H9 (cell line): ENCODE measurements at regions not wholly inside any gene's neighbourhood (a gene's known extent, or its start where the extent isn't known, plus 50 kb on each side); places are given as distances from the start of the nearest gene placed in this dataset.

ENCODE experiments used
- DNase-seq: peaks from one replicate; pipeline ENCODE4 v3.0.0-alpha.2; 2017
- H2AFZ ChIP-seq: one replicate; pipeline ENCODE4 v1.6.1; 2013; ENCODE audit warnings: mild to moderate bottlenecking, low read length, control low read depth, moderate library complexity
- H2AK5ac ChIP-seq: 2 replicates; pipeline ENCODE4 v1.6.1; 2013; ENCODE audit warnings: low read length, control low read depth, mixed read lengths; ENCODE audit not compliant: insufficient read length
- H2BK120ac ChIP-seq: one replicate; pipeline ENCODE4 v1.6.1; 2013; ENCODE audit warnings: low read depth, mild to moderate bottlenecking, low read length, control low read depth, inconsistent platforms; ENCODE audit not compliant: poor library complexity, severe bottlenecking
- H2BK12ac ChIP-seq: 2 replicates; pipeline ENCODE4 v1.6.1; 2013; ENCODE audit warnings: low read length, control low read depth, mixed read lengths, low read depth; ENCODE audit not compliant: insufficient read length
- H2BK15ac ChIP-seq: 2 replicates; pipeline ENCODE4 v1.6.1; 2013; ENCODE audit warnings: low read depth, low read length, control low read depth
- H2BK20ac ChIP-seq: one replicate; pipeline ENCODE4 v1.6.1; 2013; ENCODE audit warnings: low read depth, mild to moderate bottlenecking, low read length, control low read depth, inconsistent platforms; ENCODE audit not compliant: poor library complexity, severe bottlenecking
- H2BK5ac ChIP-seq: 2 replicates; pipeline ENCODE4 v1.6.1; 2013; ENCODE audit warnings: low read length, control low read depth, mixed read lengths; ENCODE audit not compliant: insufficient read length
- H3K14ac ChIP-seq: 2 replicates; pipeline ENCODE4 v1.6.1; 2013; ENCODE audit warnings: low read length, control low read depth; ENCODE audit not compliant: insufficient read depth
- H3K18ac ChIP-seq: 2 replicates; pipeline ENCODE4 v1.6.1; 2013; ENCODE audit warnings: low read depth, mild to moderate bottlenecking, mixed read lengths, low read length, control low read depth; ENCODE audit not compliant: insufficient read length
- H3K23ac ChIP-seq: 2 replicates; pipeline ENCODE4 v1.6.1; 2013; ENCODE audit warnings: low read length, control low read depth, mixed read lengths, low read depth; ENCODE audit not compliant: insufficient read length
- H3K23me2 ChIP-seq: 2 replicates; pipeline ENCODE4 v1.6.1; 2013; ENCODE audit warnings: low read depth, mild to moderate bottlenecking, mixed read lengths, low read length, control low read depth; ENCODE audit not compliant: insufficient read length, poor library complexity, severe bottlenecking
- H3K27ac ChIP-seq: 2 replicates; pipeline ENCODE4 v1.5.1; 2013; ENCODE audit warnings: low read length, control low read depth, mixed read lengths, low read depth; ENCODE audit not compliant: insufficient read length
- H3K27me3 ChIP-seq: 2 replicates; pipeline ENCODE4 v1.6.1; 2013; ENCODE audit warnings: low read length, control low read depth, inconsistent platforms; ENCODE audit not compliant: insufficient read depth
- H3K4ac ChIP-seq: 2 replicates; pipeline ENCODE4 v1.6.1; 2013; ENCODE audit warnings: low read depth, mild to moderate bottlenecking, control low read depth, inconsistent platforms, low read length, moderate library complexity
- H3K4me1 ChIP-seq: 2 replicates; pipeline ENCODE4 v1.6.1; 2013; ENCODE audit warnings: low read length, control low read depth, inconsistent platforms; ENCODE audit not compliant: insufficient read depth
- H3K4me2 ChIP-seq: 2 replicates; pipeline ENCODE4 v1.6.1; 2013; ENCODE audit warnings: low read length, control low read depth, mixed read lengths; ENCODE audit not compliant: insufficient read length, insufficient read depth
- H3K56ac ChIP-seq: 2 replicates; pipeline ENCODE4 v1.6.1; 2013; ENCODE audit warnings: low read depth, mild to moderate bottlenecking, mixed read lengths, low read length, control low read depth; ENCODE audit not compliant: insufficient read length
- H3K79me1 ChIP-seq: 2 replicates; pipeline ENCODE4 v1.6.1; 2013; ENCODE audit warnings: low read depth, mild to moderate bottlenecking, moderate library complexity, low read length, control low read depth, inconsistent platforms; ENCODE audit not compliant: insufficient read depth, poor library complexity, severe bottlenecking
- H3K79me2 ChIP-seq: 2 replicates; pipeline ENCODE4 v1.6.1; 2013; ENCODE audit warnings: low read length, control low read depth, inconsistent platforms; ENCODE audit not compliant: insufficient read depth
- H3K9ac ChIP-seq: 2 replicates; pipeline ENCODE4 v1.6.1; 2013; ENCODE audit warnings: low read length, control low read depth, mixed read lengths; ENCODE audit not compliant: insufficient read length; ENCODE audit errors: extremely low read depth
- H3K9me3 ChIP-seq: one replicate; pipeline ENCODE4 v1.6.1; 2013; ENCODE audit warnings: low read depth, low read length, inconsistent platforms; ENCODE audit not compliant: control insufficient read depth
- H3T11ph ChIP-seq: one replicate; pipeline ENCODE4 v1.6.1; 2013; ENCODE audit warnings: mild to moderate bottlenecking, low read length, control low read depth, inconsistent platforms
- H4K20me1 ChIP-seq: one replicate; pipeline ENCODE4 v1.6.1; 2013; ENCODE audit not compliant: control insufficient read depth, insufficient read length, insufficient read depth
- H4K5ac ChIP-seq: 2 replicates; pipeline ENCODE4 v1.6.1; 2013; ENCODE audit warnings: low read depth, mild to moderate bottlenecking, mixed read lengths, low read length, control low read depth; ENCODE audit not compliant: insufficient read length
- H4K8ac ChIP-seq: replicated peaks from 2 replicates; pipeline ENCODE4 v1.6.1; 2013; ENCODE audit warnings: low read length, control low read depth, mixed read lengths, low read depth; ENCODE audit not compliant: insufficient read length
- H4K91ac ChIP-seq: 2 replicates; pipeline ENCODE4 v1.6.1; 2013; ENCODE audit warnings: low read depth, mild to moderate bottlenecking, moderate library complexity, mixed read lengths, low read length, control low read depth; ENCODE audit not compliant: insufficient read length
- H3K27ac Mint-ChIP-seq, 3 experiments: 2 replicates in 2 of 3; 3 replicates in 1 of 3; pipeline ENCODE4 v1.8.0; 2020 to 2021; ENCODE audit warnings: mixed read lengths in 3 of 3, mild to moderate bottlenecking in 1 of 3, moderate library complexity in 1 of 3
- H3K27me3 Mint-ChIP-seq: 2 replicates; pipeline ENCODE4 v1.8.0; 2021; ENCODE audit warnings: low read depth, mild to moderate bottlenecking, moderate library complexity, mixed read lengths
- H3K36me3 Mint-ChIP-seq, 3 experiments: 2 replicates in 2 of 3; 3 replicates in 1 of 3; pipeline ENCODE4 v1.8.0; 2020 to 2021; ENCODE audit warnings: low read depth in 3 of 3, mixed read lengths in 3 of 3; ENCODE audit not compliant: insufficient read depth in 1 of 3
- H3K4me1 Mint-ChIP-seq, 2 experiments: 2 replicates each; pipeline ENCODE4 v1.8.0; 2020; ENCODE audit warnings: mixed read lengths in 2 of 2
- H3K4me3 Mint-ChIP-seq, 2 experiments: 2 replicates in 1 of 2; 3 replicates in 1 of 2; pipeline ENCODE4 v1.8.0; 2020 to 2021; ENCODE audit warnings: mild to moderate bottlenecking in 2 of 2, mixed read lengths in 2 of 2, moderate library complexity in 1 of 2
- H3K9me3 Mint-ChIP-seq, 2 experiments: 2 replicates in 1 of 2; 3 replicates in 1 of 2; pipeline ENCODE4 v1.8.0; 2020; ENCODE audit warnings: mild to moderate bottlenecking in 2 of 2, mixed read lengths in 2 of 2, moderate library complexity in 1 of 2
- WGBS: extraction: QIAGEN DNeasy Blood & Tissue Kit; methylation state at CpG from one replicate; pipeline ENCODE4 v1.1.7; 2013; ENCODE audit warnings: missing lambda C conversion rate, low lambda C conversion rate, mixed read lengths; ENCODE audit not compliant: insufficient read length; ENCODE audit errors: extremely low coverage; 5-methylcytosine and 5-hydroxymethylcytosine counted together
- TF ChIP-seq, protein P1 (sequence below): fragments of 200-600 bp; sonication (generic); conservative IDR thresholded peaks from 3 replicates; pipeline ENCODE4 v1.8.0; 2021; ENCODE audit warnings: antibody characterized with exemption, mild to moderate bottlenecking

- Histone ChIP-seq H3K23me2 (no peaks in the 10 kb centered on the region), H2BK15ac (no peak overlapping the region), H2BK20ac (no peak overlapping the region), H3K23ac (no peak overlapping the region), H3K27me3 (no peaks in the 10 kb centered on the region), H2BK12ac (no peak overlapping the region), H3T11ph (no peak overlapping the region), H3K27ac (no peak overlapping the region), H4K5ac (no peak overlapping the region), H3K9me3 (no peaks in the 10 kb centered on the region), H3K4ac (no peak overlapping the region), H4K8ac (no peak overlapping the region), H3K79me2 (no peaks in the 10 kb centered on the region), H2AFZ (no peak overlapping the region), H3K14ac (no peak overlapping the region), H3K79me1 (no peaks in the 10 kb centered on the region), H4K91ac (no peak overlapping the region), H4K20me1 (no peaks in the 10 kb centered on the region), H2BK5ac (no peak overlapping the region), H2BK120ac (no peak overlapping the region), H2AK5ac (no peak overlapping the region), H3K4me2 (no peak overlapping the region), H3K56ac (no peak overlapping the region), H3K4me1 (no peaks in the 10 kb centered on the region), H3K9ac (no peak overlapping the region), H3K18ac (no peak overlapping the region)
- H3K27me3 Mint-ChIP-seq = peaks cover 17% of the 10 kb centered on the region
- no CpG with 5 or more reads among the region's 1 CpG for WGBS
- no peaks in the 10 kb centered on the region for H3K36me3 Mint-ChIP-seq
- DNase-seq = no peak
- H3K4me3 Mint-ChIP-seq = no peak overlapping the region
- peaks cover 14 to 30% of the 10 kb centered on the region in 2 experiments for H3K4me1 Mint-ChIP-seq
- H3K27ac Mint-ChIP-seq = no peak overlapping the region
- H3K9me3 Mint-ChIP-seq = no peaks in the 10 kb centered on the region
- TF ChIP-seq, protein P1, sequence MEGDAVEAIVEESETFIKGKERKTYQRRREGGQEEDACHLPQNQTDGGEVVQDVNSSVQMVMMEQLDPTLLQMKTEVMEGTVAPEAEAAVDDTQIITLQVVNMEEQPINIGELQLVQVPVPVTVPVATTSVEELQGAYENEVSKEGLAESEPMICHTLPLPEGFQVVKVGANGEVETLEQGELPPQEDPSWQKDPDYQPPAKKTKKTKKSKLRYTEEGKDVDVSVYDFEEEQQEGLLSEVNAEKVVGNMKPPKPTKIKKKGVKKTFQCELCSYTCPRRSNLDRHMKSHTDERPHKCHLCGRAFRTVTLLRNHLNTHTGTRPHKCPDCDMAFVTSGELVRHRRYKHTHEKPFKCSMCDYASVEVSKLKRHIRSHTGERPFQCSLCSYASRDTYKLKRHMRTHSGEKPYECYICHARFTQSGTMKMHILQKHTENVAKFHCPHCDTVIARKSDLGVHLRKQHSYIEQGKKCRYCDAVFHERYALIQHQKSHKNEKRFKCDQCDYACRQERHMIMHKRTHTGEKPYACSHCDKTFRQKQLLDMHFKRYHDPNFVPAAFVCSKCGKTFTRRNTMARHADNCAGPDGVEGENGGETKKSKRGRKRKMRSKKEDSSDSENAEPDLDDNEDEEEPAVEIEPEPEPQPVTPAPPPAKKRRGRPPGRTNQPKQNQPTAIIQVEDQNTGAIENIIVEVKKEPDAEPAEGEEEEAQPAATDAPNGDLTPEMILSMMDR = no peak
These were observed 183.6 kb upstream of the RPL38 start for GRCh38 chr17:74019860-74020259.
